Stimulated activated CD8-positive, alpha-beta memory T cell treated with anti-CD3 and anti-CD28 coated beads, Interleukin-7, amount 100 ng/mL, for 4 hours (primary cell): ENCODE measurements at regions not wholly inside any gene's neighbourhood (a gene's known extent, or its start where the extent isn't known, plus 50 kb on each side); places are given as distances from the start of the nearest gene placed in this dataset.

Experiments used
- DNase-seq, 2 donors: peaks; one replicate each; pipeline ENCODE4 v3.0.0-alpha.2; 2020; ENCODE audit warnings: low read depth in 2 of 2

DNA sequence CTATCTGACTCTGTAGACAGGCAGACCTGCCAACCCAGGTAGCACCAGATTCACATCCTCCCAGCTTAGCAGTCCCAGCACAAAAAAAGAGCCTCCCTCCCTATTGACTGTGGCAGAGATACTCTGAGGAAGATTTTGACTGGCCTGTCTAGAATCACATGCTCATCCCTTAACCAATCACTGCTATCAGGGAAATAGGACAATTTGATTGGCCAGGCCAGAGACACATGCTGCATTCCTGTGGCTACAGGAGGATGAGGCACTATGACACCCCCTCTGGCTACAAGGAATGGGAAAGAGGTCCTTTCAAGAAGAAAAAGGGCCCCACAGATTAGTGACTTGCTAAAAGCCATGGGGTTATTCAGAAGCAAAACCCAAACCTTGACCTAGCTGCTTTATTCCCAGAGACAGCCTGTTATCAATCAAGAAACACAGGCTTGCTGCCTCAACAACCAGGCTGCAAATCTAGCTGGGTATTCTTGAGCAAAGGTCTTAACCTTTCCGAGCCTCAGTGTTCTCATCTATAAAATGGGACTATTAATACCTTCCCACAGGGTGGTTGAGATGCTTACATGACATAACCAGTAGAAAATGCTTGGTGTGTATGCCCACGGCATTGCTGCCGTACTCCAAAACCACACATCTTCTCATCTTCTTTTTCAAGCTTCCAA is 147.6 kb downstream of the BCOR start:
- DNase-seq = no peak

DNA sequence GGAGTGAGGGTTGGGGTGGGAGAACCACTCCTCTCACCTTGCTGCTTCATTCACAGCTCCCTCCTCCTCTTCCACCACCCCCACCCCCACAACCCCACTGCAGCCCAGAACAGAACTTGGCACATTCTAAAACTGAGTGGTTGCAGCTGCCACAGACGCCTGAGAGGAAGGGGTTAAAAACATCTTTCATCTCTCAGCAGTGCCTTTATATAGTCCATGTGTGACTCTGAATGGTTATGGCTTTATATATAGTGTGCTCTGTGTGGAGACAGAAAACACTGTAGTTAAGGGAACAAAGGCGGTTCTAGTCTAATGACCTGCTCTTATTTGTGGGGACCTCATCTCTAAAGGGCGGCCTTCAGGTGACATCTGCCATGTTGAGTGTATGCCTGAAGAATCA is 144.8 kb downstream of the BCOR start:
- DNase-seq = no peak

DNA sequence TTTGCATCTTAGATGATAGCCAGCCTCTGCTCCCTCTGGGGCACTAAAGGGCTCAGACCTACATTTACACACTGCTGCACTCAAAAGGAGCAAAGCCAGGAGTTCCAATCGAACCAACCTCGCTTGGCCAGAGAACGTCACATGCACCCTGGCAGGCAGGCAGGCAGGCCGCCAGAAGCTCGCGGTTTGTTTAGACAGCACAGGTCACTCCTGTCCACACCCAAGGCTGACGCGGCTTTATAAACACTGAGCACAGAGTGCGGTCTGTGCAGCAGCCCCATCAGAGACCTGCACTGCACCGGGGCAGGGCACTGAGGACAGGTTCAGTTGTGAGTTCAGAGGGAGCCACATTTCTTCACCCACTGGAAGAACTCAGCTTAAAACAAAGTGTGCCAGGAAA is 143.9 kb downstream of the BCOR start:
- no peak for DNase-seq

DNA sequence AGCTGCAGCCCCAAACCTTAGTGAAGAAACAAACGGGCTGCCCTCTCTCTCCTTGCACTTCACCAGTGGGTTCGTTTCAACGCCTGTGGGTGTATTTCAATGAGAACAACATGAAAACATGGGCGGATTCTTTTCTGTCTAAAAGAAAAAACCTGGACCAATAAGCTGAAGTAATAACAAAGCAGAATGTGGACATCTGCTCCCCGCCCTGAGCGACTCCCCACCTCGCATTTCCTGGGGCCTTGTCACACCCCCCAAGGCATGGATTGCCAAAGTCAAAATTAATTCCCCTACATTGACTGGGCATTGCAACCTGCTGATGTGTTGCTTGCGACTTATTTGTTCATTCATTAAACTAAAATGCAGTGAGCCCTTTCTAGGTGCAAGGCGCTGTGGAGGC is 142.9 kb downstream of the BCOR start:
- no peak for DNase-seq

DNA sequence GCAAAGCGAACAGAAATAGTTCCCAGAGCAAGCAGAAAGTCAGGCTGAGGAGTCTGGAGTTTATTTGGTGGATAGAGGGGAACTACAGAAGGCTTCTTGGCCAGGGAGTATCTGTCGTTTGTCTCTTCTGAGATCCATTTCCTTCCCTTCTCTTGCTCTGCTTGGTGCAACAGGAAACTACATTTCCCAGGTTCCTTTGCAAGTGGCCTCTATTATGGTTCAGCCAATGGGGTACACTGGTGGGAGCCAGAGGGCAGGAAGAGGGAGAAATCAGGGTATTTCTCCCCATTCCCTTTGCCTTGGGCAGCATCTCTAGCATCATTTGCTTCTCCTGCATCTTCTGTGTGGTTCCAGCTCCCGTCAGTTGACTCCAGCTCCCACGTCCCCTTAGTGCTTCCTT is 142.1 kb downstream of the BCOR start:
- DNase-seq = no peak

DNA sequence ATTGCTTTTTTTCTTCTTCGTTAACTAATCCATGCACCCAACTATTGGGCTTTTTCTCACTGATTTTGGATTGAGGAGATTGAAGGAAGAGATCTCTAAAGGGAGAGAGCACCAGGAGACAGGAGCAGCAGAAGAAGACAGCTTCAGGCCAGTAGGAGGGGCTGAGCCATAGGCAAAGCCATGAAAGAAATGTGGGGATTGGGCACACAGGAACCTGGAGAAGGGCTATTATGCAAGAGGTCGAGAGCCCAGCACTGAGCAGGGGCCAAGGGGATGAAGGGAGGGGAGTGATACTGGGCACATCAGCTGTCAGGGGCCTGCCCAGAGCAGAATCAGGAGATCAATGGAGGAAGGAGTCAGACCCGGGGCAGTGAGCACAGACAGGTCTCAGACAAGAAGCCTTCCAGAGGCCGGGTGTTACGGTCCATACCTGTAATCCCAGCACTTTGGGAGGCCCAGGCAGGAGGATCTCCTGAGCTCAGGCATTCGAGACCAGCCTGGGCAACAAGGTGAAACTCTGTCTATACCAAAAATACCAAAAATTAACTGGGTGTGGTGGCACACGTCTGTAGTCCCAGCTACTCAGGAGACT is 140.9 kb downstream of the BCOR start:
- DNase-seq = no peak

DNA sequence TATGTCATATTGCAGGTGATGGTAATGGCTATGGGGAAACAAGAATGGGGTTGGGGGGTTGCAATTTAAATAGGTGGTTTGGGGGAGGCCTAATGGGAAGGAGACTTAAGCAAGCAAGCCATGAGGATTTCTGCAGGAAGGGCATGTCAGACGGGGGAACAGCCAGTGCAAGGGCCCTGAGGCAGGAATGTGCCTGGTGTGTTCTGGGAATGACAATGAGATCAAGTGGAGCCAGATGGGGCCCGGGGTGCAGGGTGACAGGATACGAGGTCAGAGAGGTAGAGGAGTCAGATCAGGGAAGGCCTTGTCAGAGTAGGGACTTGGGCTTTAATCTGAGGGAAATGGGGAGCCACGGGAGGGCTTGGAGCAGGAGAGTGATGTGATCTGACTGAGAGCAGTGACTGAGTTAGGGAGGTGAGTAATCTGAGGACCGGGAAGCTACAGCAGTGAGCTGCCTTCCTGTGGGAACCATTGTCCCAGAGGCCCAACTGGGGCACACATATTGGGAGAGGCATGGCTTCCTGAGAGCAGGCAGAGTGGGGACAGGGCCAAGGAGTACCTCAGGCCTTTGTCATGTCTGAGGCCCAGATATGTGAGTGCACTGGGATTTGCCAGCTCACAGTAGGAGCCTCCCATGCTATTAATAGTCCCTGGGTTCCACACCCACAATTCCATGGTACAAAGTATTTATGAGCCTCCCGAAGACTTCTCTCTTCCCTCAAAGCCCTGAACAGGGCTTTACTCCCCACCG is 139.8 kb downstream of the BCOR start:
- no peak for DNase-seq

DNA sequence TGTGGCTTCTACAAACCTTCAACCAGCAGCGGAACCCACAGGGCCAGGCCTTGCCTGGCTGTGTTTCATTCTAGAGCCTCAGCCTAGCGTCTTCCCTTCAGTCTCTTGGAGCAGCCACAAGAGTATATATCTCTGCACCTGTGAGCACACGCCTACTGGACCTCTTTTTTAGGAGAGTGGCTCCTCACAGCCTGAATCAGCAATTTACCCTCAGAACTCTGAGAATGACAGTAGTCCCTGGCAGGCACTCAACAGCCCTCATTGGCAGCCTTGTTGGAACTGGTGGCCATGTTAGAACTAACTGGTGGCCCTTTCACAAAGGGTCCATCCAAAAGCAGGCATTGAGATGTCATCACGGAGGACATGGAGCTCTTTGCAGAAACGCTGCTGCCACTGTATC is 138.9 kb downstream of the BCOR start:
- DNase-seq = no peak

DNA sequence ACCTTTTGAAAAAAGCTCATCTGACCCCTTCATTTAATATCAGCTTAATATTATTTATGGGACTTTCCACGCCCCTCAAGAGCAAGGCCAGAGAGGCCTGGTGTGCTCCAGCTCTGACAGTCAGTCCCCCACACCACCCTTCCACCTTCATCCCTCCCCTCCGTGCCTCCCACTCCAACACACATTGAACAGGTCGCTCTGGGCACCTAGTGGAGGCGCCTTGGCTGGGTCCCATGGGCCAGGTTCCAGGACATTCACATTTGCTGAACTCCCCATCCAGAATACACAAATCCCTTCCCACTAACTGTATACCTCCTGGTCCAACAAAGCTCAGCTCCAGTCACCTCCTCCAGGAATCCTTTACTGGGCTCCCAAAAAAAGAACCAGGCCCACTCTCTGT is 137.5 kb downstream of the BCOR start:
- no peak for DNase-seq

DNA sequence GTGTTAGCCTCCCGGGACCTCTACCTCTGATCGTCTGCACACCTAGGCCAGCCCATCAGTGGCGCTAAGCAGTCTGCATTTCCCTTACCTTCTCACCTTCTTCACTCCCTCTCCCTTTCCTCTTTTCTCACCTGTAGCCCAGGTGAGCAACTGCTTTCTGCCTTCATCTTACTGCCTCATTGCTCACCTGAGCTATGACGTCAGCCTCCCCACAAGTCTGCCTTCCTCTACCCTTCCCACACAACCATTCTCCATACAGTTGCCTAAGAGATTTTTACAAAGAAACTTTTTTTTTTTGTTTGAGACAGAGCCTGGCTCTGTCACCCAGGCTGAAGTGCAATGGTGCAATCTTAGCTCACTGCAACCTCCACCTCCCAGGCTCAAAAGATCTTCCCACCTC is 136.3 kb downstream of the BCOR start:
- no peak for DNase-seq

DNA sequence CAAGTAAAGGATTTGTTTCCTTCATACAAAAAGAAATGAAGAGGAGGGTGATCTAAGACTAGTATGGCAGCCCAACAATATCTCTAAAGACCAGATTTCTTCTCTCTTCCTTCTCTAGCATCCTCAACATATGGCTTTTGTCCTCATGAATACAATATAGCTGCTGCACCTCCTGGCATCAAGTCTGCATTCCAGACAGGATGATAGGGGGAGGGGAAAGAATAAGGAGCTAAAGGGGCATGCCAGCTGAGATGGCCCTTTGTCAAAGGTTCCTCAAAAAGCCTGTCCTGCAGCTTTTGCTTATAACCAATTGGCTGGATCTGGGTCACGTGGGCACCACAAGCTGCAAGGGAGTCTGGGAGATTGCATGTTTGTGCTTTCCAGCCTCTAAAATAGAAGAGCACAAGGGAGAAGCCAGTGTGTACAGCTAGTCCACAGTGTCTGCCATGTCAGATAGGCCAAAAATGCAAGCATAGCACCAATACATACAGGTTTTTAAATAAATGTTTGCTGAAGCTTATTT is 132.6 kb downstream of the BCOR start:
- DNase-seq = no peak

DNA sequence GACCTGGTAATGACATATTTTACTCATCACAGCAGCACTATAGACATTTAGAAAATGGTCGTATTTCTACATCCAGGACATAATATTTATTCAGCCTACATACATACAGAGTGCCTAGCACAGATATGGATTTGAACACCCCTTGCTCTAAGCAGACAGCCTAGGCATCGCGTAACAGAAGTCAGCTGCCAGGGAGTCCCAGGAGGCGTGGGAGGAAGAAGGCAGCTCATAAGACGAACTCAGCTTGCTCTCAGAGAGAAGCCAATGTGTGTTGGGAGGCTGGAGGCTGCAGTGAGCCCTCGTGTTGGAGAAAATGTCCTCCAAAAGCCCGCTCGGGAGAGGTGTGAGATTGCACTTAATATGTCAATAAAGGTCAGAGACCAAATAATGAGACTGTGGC is 131.6 kb downstream of the BCOR start:
- DNase-seq = no peak

DNA sequence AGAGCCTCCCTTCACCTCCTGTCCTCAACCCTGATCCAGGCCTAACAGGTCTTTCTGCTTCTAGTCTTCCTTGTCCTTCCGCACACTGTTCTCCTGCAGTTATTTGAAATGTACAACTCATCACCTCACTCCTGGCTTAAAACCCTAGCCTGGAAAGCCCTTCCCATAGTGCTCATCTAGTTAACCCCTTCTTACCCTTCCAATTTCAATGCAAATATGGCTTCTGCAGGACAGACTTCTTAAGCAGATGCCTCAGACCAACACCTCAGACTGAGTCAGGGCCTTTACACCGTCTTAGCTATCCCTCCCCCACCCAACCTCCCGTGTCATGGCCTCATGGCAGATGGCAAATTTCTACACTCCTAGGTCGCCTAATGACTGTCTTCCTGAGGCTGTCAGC is 130.4 kb downstream of the BCOR start:
- no peak for DNase-seq

DNA sequence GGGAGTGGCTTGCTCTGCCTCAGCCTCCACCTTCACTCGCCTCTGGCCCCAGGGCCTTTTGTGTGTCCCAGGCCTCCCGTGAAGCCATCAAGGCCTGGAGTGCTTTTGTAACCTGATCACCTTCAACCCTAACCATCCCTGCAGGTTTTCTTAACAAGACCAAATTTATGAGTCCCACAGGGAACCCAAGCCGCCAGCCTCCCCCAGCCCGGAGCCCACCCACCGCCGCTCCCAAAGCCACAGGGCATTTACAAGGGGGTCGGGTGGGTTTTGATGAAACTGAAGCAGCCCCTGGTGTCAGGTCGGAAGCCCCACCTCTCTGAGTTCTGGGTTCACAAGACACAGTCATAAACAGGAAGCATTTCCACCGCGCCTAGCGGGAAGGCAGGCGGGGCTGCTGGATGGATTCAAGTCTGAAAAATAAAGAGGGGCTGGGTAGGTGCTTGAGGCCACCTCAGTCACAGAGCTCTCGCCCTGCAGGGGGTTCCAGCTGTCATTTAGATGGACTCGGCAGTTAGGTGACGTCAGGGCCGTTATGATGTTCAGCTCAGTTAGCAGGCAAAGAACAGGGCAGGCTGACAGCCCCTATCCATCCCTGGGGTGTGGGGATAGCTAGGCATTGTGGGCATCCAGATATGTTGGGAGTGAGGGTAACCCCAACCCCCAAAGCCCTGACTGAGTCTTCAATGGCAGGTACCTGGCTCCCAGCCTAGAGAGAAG is 128.5 kb downstream of the BCOR start:
- DNase-seq = no peak

DNA sequence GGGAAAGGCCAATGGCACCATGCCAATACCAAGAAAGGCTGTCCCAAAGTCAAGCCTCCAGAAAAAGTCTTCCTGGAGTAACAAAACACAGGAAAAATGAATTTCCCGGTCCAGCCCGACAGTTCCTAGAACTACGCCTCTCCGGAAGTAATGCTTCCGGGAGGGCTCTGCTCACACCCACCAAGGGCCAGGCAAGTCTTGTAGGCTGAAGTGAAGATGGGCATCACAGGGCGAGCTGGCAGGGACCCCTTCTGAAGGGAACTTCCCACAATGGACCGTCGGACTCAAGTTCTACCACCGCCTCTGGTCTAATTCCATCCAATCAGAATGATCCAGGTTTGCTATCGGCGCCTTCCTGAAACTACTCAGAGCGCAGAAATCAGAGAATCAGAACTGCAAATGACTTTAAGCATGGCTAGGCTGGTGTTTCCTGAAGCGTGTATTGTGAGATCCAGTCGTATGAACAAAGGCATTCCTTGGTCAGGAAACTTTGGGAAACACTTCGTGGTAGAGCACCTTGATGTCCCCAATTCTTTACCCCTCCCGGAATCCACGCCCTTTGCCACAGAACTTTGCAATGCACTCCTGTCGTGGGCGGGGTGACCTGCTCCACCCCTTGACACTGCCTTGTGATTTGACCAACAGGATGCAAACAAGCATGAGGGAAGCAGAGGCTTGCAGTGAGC is 127.8 kb downstream of the BCOR start:
- no peak for DNase-seq

DNA sequence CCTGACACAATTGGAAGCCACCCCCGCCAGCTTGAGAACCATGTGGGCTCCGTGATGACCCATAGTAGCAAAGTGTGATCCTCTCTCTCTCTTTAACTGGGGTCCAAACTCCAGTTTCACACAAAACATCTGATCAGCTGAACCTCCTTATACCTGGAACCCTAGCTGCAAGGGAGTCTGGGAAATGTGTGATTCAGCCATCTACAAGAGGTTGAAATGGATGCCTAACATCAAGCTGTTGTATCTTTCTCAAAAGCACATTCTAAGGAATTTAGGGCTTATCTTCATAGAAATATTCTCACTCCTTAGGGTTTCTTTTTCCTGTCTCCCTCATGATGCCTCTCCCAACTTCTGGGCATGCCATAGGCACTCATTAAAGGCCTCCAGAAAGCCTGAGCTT is 126.0 kb downstream of the BCOR start:
- no peak for DNase-seq

DNA sequence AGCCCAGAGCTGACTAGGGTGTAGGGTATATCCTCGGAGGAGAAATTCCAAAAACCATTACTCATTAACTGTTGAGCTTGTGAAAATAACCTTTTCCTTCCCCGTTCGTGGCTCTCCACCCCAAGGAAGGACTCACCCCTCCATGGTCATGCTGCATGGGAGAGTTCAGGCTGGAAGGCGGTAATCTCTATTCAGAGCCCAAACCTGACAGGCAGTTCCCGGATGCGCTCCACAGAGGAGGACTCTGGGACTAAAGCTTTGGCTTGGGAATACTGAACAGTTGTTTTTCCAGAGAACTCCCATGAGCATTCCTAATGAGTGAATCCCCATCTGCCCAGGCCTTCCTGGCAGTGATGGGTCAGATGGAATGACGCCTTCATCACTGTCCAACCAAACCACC is 125.4 kb downstream of the BCOR start:
- DNase-seq = no peak

DNA sequence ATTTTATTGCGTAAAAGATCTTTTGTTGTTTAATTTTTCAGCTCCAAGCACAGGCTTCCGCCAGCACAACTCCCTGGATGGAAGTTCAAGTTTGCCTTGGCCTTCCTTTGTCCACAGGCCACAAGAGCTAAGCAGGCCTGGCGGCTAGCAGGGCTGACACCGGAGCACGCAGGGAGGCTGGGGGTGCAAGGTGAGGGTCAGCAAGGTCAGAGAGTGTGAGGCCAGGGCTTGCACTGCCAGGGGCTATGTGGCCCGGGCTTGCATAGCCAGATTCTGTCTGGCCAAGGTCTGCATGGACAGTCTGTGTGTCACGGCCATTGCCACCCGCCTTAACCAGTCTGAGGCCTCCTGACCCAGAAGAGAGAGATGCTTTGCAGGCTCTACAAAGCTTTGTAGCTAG is 123.9 kb downstream of the BCOR start:
- DNase-seq = no peak

DNA sequence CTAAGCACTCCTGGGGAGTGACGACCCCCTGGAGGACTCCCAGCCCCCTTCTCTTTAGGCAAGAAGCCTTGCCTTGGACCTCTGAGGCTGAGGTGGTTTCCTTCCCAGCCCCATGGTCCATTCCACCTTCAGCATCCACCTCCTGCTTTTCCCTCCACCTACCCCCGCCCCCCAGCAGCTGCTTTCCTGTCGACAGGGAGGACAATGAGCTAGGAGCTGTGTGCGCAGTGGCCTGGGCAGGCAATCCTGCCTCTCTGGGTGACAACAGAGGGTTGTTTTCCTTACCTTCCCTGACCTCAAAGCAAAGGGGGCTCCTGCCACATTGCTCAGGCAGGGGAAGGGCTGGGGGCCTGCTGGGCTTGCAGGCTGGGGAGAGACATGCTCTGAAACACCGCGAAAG is 123.5 kb downstream of the BCOR start:
- DNase-seq = no peak

DNA sequence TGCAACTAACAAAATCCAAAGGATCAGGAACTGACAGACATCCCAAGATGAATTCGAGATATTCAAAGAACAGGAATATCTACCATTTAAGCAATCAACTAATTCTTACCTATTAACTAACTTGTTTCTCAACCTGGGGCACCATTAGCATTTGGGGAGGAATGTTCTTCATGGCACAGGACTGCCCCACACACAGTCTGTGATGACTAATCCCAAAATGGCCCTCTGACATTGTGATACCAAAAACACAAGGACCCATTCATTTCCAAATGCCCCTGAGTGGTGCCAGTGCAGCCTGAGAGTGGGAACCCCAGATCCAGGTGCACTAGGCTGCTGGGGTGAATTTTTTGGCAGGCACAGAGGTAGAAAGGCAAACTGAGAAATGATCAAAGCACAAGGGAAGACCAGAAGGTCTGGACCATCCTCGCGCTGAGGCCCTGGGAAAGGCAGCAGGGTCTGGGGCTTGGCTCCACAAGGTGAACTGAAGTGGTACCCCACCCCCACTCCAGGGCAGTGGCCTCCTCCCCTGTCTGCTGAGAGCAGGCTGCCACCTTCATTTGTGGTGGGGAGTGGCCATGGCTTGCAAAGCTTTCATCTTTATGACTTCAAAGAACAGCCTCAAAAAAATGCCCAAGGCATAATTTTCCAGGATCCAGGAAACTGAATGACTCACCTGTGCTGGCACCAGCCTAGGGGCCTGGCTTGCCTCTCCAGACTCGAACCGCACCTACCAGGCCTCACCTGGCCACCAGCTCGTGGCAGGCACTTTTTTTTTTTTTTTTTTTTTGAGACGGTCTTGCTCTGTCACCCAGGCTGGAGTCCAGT is 122.4 kb downstream of the BCOR start:
- no peak for DNase-seq

DNA sequence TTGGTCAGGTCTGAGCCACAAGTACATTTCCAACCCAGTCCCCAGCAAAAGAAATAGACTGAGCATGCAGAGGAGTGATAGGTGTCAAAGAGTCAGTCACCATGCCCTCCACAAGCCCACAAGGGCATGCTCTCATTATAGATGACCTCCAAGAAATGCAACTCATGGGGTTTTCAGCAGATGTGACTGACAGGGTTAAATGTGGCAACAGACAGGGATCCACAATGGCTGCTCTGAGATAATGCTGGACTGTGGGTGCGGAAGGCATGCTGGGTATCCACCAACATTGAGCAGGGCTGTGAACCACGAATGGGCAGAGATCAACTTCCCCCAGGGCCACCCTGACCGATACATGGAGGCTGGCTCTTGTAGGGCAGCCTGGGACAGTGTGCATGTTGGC is 115.8 kb downstream of the BCOR start:
- DNase-seq = no peak
